ENCODE measurements at regions not wholly inside any gene's neighbourhood (a gene's known extent, or its start where the extent isn't known, plus 50 kb on each side); places are given as distances from the start of the nearest gene placed in this dataset.

GRCh38 chr2:144597388-144597787 is 77.5 kb upstream of the ZEB2 start:
- no peak for DNase-seq
- CTCF ChIA-PET: no interaction called here
- Mint-ChIP-seq H3K36me3 (no peaks in the 10 kb centered on the region), H3K27me3 (peaks cover 6% of the 10 kb centered on the region), H3K4me3 (no peak overlapping the region), H3K4me1 (ENCODE audit: low read depth) (peaks cover 4% of the 10 kb centered on the region), H3K9me3 (no peaks in the 10 kb centered on the region), H3K27ac (no peak overlapping the region)
- POLR2A ChIA-PET: no interaction called here
- intact Hi-C loops (cut with micrococcal nuclease): no loop called here

GRCh38 chr2:144596073-144596871 is 76.4 kb upstream of the ZEB2 start:
- H3K9me3 Mint-ChIP-seq: no peaks in the 10 kb centered on the region

GRCh38 chr2:144595686-144596072 is 75.8 kb upstream of the ZEB2 start:
- Mint-ChIP-seq H3K4me1 (ENCODE audit: low read depth) (peaks cover 4% of the 10 kb centered on the region), H3K4me3 (no peak overlapping the region), H3K9me3 (no peaks in the 10 kb centered on the region), H3K27ac (no peak overlapping the region), H3K36me3 (no peaks in the 10 kb centered on the region), H3K27me3 (peaks cover 2% of the 10 kb centered on the region)
- CTCF ChIA-PET: no interaction called here
- intact Hi-C loops (cut with micrococcal nuclease): no loop called here
- POLR2A ChIA-PET: no interaction called here
- no peak for DNase-seq

More at GRCh38 chr2:144596073-144596871, 76.4 kb upstream of the ZEB2 start:
- ChIA-PET CTCF (no interaction called here), POLR2A (no interaction called here)
- no peak overlapping the region for H3K4me3 Mint-ChIP-seq
- no peaks in the 10 kb centered on the region for H3K36me3 Mint-ChIP-seq
- peaks cover 4% of the 10 kb centered on the region for H3K27me3 Mint-ChIP-seq
- no peak for DNase-seq
- intact Hi-C loops (cut with micrococcal nuclease): no loop called here
- H3K27ac Mint-ChIP-seq: no peak overlapping the region
- H3K4me1 Mint-ChIP-seq (ENCODE audit: low read depth): peaks cover 4% of the 10 kb centered on the region

GRCh38 chr2:144595279-144595678 is 75.4 kb upstream of the ZEB2 start:
- Mint-ChIP-seq H3K27me3 (peaks cover 2% of the 10 kb centered on the region), H3K27ac (no peak overlapping the region), H3K4me1 (ENCODE audit: low read depth) (peaks cover 4% of the 10 kb centered on the region), H3K36me3 (no peaks in the 10 kb centered on the region), H3K9me3 (no peaks in the 10 kb centered on the region), H3K4me3 (no peak overlapping the region)
- intact Hi-C loops (cut with micrococcal nuclease): no loop called here
- no peak for DNase-seq
- POLR2A ChIA-PET: no interaction called here
- CTCF ChIA-PET: no interaction called here

GRCh38 chr2:144593803-144594202 is 73.9 kb upstream of the ZEB2 start:
- CTCF ChIA-PET: no interaction called here
- POLR2A ChIA-PET: no interaction called here
- Mint-ChIP-seq H3K9me3 (no peaks in the 10 kb centered on the region), H3K27ac (no peak overlapping the region), H3K36me3 (no peaks in the 10 kb centered on the region), H3K4me3 (no peak overlapping the region), H3K4me1 (ENCODE audit: low read depth) (peaks cover 4% of the 10 kb centered on the region), H3K27me3 (peaks cover 4% of the 10 kb centered on the region)
- intact Hi-C loops (cut with micrococcal nuclease): no loop called here
- no peak for DNase-seq

- H3K27ac Mint-ChIP-seq: no peak overlapping the region
- POLR2A ChIA-PET: no interaction called here
- CTCF ChIA-PET: no interaction called here
Observed at GRCh38 chr2:144592500-144593256, 72.8 kb upstream of the ZEB2 start.

GRCh38 chr2:144587306-144587705 is 67.4 kb upstream of the ZEB2 start:
- DNase-seq: no peak
- peaks cover 9% of the 10 kb centered on the region for H3K4me1 Mint-ChIP-seq (ENCODE audit: low read depth)
- H3K27me3 Mint-ChIP-seq: peaks cover 18% of the 10 kb centered on the region
- H3K36me3 Mint-ChIP-seq: no peaks in the 10 kb centered on the region
- ChIA-PET POLR2A (no interaction called here), CTCF (no interaction called here)
- no peak overlapping the region for H3K27ac Mint-ChIP-seq
- no peaks in the 10 kb centered on the region for H3K9me3 Mint-ChIP-seq
- no peak overlapping the region for H3K4me3 Mint-ChIP-seq
- intact Hi-C loops (cut with micrococcal nuclease): no loop called here

More at GRCh38 chr2:144592500-144593256, 72.8 kb upstream of the ZEB2 start:
- intact Hi-C loops (cut with micrococcal nuclease): no loop called here
- Mint-ChIP-seq H3K9me3 (no peaks in the 10 kb centered on the region), H3K36me3 (no peaks in the 10 kb centered on the region), H3K27me3 (peaks cover 7% of the 10 kb centered on the region), H3K4me1 (ENCODE audit: low read depth) (peaks cover 4% of the 10 kb centered on the region), H3K4me3 (no peak overlapping the region)
- no peak for DNase-seq

- Mint-ChIP-seq H3K4me1 (ENCODE audit: low read depth) (peaks cover 9% of the 10 kb centered on the region), H3K36me3 (no peaks in the 10 kb centered on the region), H3K9me3 (no peaks in the 10 kb centered on the region), H3K27ac (no peak overlapping the region), H3K27me3 (peaks cover 23% of the 10 kb centered on the region), H3K4me3 (no peak overlapping the region)
- ChIA-PET POLR2A (no interaction called here), CTCF (no interaction called here)
- intact Hi-C loops (cut with micrococcal nuclease): no loop called here
- no peak for DNase-seq
Observed at GRCh38 chr2:144586476-144586875, 66.6 kb upstream of the ZEB2 start.

GRCh38 chr2:144583741-144584453 is 64.0 kb upstream of the ZEB2 start:
- intact Hi-C loops (cut with micrococcal nuclease): loop anchor here (1.0 to 5.0 kb wide), 3 partner anchors 11 to 338 kb away; no protein-coding TSS in a partner anchor
- Mint-ChIP-seq H3K36me3 (no peaks in the 10 kb centered on the region), H3K9me3 (no peaks in the 10 kb centered on the region), H3K27me3 (peaks cover 20% of the 10 kb centered on the region), H3K4me1 (ENCODE audit: low read depth) (peaks cover 9% of the 10 kb centered on the region), H3K27ac (no peak overlapping the region), H3K4me3 (no peak overlapping the region)
- ChIA-PET CTCF (no interaction called here), POLR2A (interaction anchor here (1.1 kb wide), 1 partner anchor 11 kb away, joined by 4 read pairs; no protein-coding TSS in a partner anchor)
- DNase-seq: peak; percentile 16

- peaks cover 20% of the 10 kb centered on the region for H3K27me3 Mint-ChIP-seq
- H3K27ac Mint-ChIP-seq: no peak overlapping the region
- H3K9me3 Mint-ChIP-seq: no peaks in the 10 kb centered on the region
- POLR2A ChIA-PET: interaction anchor here (1.1 kb wide), 1 partner anchor 10 kb away, joined by 4 read pairs; no protein-coding TSS in a partner anchor
- DNase-seq: no peak
- CTCF ChIA-PET: interaction anchor here (0.5 kb wide), 1 partner anchor 238 kb away, joined by 3 read pairs; no protein-coding TSS in a partner anchor
- H3K36me3 Mint-ChIP-seq: no peaks in the 10 kb centered on the region
- no peak overlapping the region for H3K4me3 Mint-ChIP-seq
- H3K4me1 Mint-ChIP-seq (ENCODE audit: low read depth): peaks cover 9% of the 10 kb centered on the region
- intact Hi-C loops (cut with micrococcal nuclease): loop anchor here (1.0 to 5.0 kb wide), 2 partner anchors 10 to 339 kb away; no protein-coding TSS in a partner anchor
Observed at GRCh38 chr2:144583381-144583729, 63.4 kb upstream of the ZEB2 start.

- Mint-ChIP-seq H3K4me1 (ENCODE audit: low read depth) (peaks cover 9% of the 10 kb centered on the region), H3K4me3 (no peak overlapping the region), H3K9me3 (no peaks in the 10 kb centered on the region), H3K27me3 (peaks cover 19% of the 10 kb centered on the region), H3K36me3 (no peaks in the 10 kb centered on the region), H3K27ac (no peak overlapping the region)
- intact Hi-C loops (cut with micrococcal nuclease): loop anchor here (1.0 to 5.0 kb wide), 2 partner anchors 10 to 339 kb away; no protein-coding TSS in a partner anchor
- ChIA-PET POLR2A (interaction anchor here (1.1 kb wide), 1 partner anchor 10 kb away, joined by 4 read pairs; no protein-coding TSS in a partner anchor), CTCF (interaction anchor here (0.5 kb wide), 1 partner anchor 237 kb away, joined by 3 read pairs; no protein-coding TSS in a partner anchor)
- no peak for DNase-seq
Observed at GRCh38 chr2:144582651-144583380, 62.9 kb upstream of the ZEB2 start.
